ENCODE measurements at regions not wholly inside any gene's neighbourhood (a gene's known extent, or its start where the extent isn't known, plus 50 kb on each side); places are given as distances from the start of the nearest gene placed in this dataset.

DNA sequence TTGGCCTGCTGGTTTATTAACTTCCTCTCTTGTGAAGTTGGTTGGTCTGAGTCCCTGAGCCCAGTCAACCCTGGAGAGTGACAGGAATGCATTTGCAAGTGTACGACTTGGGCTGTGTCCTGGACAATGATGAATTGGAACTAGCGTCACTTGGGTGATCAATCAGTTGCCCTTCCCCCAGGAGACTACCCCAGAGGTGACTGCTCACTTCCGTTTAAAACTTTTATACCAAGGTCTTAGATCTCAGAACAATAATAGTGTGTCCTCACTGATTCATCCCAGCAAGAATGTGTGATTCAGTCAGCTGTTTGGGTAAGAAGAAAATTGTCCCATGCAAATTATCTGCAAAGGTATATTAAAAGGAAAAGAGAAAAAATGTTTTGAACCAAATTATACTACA, 102.9 kb upstream of the ARMC3 start (continued):
- TF ChIP-seq ATF4 (CRISPR knock-in tag; IDR thresholded peaks at IDR 0.05): no peak
- TF ChIP-seq, protein P1, sequence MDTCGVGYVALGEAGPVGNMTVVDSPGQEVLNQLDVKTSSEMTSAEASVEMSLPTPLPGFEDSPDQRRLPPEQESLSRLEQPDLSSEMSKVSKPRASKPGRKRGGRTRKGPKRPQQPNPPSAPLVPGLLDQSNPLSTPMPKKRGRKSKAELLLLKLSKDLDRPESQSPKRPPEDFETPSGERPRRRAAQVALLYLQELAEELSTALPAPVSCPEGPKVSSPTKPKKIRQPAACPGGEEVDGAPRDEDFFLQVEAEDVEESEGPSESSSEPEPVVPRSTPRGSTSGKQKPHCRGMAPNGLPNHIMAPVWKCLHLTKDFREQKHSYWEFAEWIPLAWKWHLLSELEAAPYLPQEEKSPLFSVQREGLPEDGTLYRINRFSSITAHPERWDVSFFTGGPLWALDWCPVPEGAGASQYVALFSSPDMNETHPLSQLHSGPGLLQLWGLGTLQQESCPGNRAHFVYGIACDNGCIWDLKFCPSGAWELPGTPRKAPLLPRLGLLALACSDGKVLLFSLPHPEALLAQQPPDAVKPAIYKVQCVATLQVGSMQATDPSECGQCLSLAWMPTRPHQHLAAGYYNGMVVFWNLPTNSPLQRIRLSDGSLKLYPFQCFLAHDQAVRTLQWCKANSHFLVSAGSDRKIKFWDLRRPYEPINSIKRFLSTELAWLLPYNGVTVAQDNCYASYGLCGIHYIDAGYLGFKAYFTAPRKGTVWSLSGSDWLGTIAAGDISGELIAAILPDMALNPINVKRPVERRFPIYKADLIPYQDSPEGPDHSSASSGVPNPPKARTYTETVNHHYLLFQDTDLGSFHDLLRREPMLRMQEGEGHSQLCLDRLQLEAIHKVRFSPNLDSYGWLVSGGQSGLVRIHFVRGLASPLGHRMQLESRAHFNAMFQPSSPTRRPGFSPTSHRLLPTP (IDR thresholded peaks at IDR 0.05; ENCODE audit: borderline replicate concordance, extremely low read depth, insufficient read length): no peak

DNA sequence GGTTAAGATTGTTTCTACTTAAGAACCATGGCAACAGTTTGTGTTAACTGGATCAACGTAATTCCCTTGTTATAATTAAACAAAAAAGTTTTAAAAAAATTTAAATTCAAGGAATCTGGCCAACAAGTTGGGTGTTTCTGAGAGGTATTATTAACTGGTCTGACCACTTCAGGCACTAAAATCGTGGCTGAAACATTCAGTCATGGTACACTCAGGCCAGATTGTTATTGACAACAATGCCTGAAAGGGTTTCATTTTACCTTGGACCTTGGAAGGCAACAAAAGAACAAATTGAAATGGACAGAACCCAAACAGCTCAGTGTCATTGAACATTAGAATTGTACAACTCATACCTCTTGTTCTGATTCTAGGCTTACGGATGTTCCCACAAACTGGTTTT, 103.3 kb upstream of the ARMC3 start:
- Histone ChIP-seq H3K36me3 (ENCODE audit: control insufficient read depth, insufficient read depth, low read length) (no peaks in the 10 kb centered on the region), H3K4me3 (no peak overlapping the region), H3K4me1 (replicated peaks in 1 of 2; ENCODE audit: control insufficient read depth in 2 of 2, insufficient read depth in 2 of 2, low read length in 2 of 2) (peaks cover 0 to 4% of the 10 kb centered on the region in 2 experiments; a peak in 1 of 5 replicates), H3K4me2 (ENCODE audit: insufficient read depth, low read length) (no peak overlapping the region), H3K27ac (ENCODE audit: extremely low read depth, low read depth, low read length) (no peak overlapping the region), H2AFZ (ENCODE audit: low read depth, low read length) (peak overlapping the region; percentile 17; the same call in 1 of the 2 replicates), H3K9me1 (ENCODE audit: control insufficient read depth, insufficient read depth, low read length) (no peaks in the 10 kb centered on the region), H3K79me2 (ENCODE audit: control insufficient read depth, insufficient read depth, low read length) (no peaks in the 10 kb centered on the region), H3K27me3 (ENCODE audit: control insufficient read depth in 2 of 2, insufficient read depth in 2 of 2, low read length in 2 of 2) (no peaks in the 10 kb centered on the region), H3K9ac (ENCODE audit: insufficient read depth in 1 of 2, low read depth in 2 of 2, low read length in 2 of 2) (no peak overlapping the region), H4K20me1 (replicated peaks; ENCODE audit: control insufficient read depth, insufficient read depth, low read length) (no peaks in the 10 kb centered on the region), H3K9me3 (replicated peaks; ENCODE audit: control insufficient read depth, insufficient read depth, low read depth, low read length) (no peaks in the 10 kb centered on the region)
- ChIA-PET CTCF (ENCODE audit: low intra/inter-chr PET ratio) (no interaction called here), POLR2A (no interaction called here)
- DNase-seq (ENCODE audit: extremely low read depth in 1 of 4, low spot score in 3 of 4): no peak
- BruUV-seq (replicated peaks): no TSS peak
- intact Hi-C loops (cut with micrococcal nuclease): no loop called here
- WGBS (ENCODE audit: insufficient coverage, low coverage, missing lambda C conversion rate): 65% methylated on average over 3 of the region's 3 CpGs
- ATAC-seq: no peak
- in situ Hi-C loops (cut with MboI): no loop called here
- FAIRE-seq: no peak
- TF ChIP-seq ZBTB17 (CRISPR knock-in tag; IDR thresholded peaks at IDR 0.05) (no peak), NR4A1 (CRISPR knock-in tag; IDR thresholded peaks at IDR 0.05) (no peak), NR4A1 (tag; IDR thresholded peaks at IDR 0.05) (no peak), MITF (IDR thresholded peaks at IDR 0.05) (no peak), CREM (IDR thresholded peaks at IDR 0.05; ENCODE audit: low read depth) (no peak), STAG1 (CRISPR knock-in tag; IDR thresholded peaks at IDR 0.05; ENCODE audit: borderline replicate concordance) (no peak), ZSCAN32 (CRISPR knock-in tag; IDR thresholded peaks at IDR 0.05) (no peak), ZNF75A (CRISPR knock-in tag; IDR thresholded peaks at IDR 0.05) (no peak), ZKSCAN8 (CRISPR knock-in tag; IDR thresholded peaks at IDR 0.05) (no peak), SMARCE1 (IDR thresholded peaks at IDR 0.05) (no peak)
- TF ChIP-seq, protein P2, sequence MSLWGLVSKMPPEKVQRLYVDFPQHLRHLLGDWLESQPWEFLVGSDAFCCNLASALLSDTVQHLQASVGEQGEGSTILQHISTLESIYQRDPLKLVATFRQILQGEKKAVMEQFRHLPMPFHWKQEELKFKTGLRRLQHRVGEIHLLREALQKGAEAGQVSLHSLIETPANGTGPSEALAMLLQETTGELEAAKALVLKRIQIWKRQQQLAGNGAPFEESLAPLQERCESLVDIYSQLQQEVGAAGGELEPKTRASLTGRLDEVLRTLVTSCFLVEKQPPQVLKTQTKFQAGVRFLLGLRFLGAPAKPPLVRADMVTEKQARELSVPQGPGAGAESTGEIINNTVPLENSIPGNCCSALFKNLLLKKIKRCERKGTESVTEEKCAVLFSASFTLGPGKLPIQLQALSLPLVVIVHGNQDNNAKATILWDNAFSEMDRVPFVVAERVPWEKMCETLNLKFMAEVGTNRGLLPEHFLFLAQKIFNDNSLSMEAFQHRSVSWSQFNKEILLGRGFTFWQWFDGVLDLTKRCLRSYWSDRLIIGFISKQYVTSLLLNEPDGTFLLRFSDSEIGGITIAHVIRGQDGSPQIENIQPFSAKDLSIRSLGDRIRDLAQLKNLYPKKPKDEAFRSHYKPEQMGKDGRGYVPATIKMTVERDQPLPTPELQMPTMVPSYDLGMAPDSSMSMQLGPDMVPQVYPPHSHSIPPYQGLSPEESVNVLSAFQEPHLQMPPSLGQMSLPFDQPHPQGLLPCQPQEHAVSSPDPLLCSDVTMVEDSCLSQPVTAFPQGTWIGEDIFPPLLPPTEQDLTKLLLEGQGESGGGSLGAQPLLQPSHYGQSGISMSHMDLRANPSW (CRISPR knock-in tag; IDR thresholded peaks at IDR 0.05): no peak
